ENCODE measurements at regions not wholly inside any gene's neighbourhood (a gene's known extent, or its start where the extent isn't known, plus 50 kb on each side); places are given as distances from the start of the nearest gene placed in this dataset.
"Not testable (repeated sequence)": the region's sequence is repeated elsewhere in the genome, so short reads cannot be mapped to it uniquely, and the experiment has no call there.

DNA sequence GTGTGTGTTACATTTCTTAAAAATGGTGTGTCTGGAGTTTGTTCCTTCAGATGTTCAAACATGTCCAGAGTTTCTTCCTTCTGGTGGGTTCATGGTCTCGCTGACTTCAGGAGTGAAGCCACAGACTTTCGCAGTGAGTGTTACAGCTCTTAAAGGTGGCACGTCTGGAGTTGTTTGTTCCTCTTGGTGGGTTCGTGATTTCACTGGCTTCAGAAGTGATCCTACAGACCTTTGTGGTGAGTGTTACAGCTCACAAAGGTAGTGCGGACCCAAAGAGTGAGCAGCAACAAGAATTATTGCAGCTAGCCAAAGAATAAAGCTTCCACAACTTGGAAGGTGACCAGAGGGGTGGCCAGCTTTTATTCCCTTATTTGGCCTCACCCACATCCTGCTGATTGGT is 183.7 kb downstream of the COPRS start:
- not testable (repeated sequence) for DNase-seq

DNA sequence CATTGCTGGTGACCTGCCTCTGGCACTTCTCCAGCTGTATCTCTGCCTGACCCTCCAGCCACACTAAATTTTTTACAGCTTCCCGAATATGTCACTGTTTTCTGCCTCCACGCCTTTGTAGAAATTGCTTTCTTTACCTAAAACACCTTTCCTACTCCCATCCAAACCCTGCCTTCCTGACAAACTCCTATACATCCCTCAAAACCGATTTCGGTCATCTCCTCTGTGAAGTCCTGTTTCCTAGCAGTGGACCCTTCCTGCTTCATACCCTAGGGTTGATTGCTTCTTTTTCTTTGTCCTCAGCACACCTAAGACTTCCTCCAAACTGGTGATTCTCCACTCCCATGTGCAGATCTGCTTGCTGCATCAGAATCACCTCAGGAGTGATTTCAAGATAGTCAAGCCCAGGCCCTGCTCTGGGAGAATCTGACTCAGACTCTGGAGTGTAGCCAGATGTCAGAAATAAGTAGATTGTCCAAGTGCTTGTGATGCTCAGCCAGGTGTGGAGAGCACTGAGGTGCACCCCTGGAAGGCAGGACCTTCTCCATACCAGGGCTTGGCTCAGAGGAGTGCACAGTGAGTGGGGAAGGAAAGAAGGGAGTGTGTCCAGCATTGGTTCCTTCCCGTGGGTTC is 184.2 kb downstream of the COPRS start:
- DNase-seq, result no peak

DNA sequence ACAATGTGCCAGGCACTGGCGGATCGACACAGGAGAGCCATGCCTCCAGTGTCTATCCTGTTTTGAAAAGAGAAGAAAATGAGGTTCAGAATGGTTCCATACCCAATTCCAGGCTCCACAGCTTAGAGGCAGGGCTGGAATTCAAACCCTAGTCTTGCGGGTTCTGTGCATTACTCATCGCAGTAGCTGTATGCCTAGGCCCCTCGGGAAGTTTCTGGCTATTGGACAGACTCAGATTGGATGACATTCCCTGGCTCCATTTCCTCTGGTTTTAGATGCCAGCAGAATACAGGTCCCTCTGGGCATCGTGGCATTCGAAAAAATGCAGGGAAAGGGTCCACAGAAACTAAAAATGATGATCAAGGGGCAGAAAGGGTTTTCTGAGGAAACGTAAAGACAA is 184.7 kb downstream of the COPRS start:
- DNase-seq, result no peak

DNA sequence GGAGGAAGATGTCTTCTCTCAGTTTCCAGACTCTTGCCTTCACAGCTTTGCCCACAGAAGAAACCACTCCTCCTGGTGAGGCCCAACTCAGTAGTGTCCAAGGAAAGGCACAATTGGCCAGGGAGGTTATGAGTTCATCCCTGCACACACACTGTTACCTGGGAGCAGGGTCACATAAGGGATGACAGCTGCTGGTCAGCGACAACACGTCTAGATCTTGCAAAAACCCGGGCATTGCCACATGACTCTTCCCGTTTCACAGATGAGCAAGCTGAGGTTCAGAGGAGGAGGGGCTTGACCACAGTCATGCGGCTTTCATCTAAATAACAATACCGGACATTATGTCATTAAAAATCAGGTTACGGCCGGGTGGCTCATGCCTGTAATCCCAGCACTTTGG is 186.0 kb downstream of the COPRS start:
- no peak for DNase-seq

DNA sequence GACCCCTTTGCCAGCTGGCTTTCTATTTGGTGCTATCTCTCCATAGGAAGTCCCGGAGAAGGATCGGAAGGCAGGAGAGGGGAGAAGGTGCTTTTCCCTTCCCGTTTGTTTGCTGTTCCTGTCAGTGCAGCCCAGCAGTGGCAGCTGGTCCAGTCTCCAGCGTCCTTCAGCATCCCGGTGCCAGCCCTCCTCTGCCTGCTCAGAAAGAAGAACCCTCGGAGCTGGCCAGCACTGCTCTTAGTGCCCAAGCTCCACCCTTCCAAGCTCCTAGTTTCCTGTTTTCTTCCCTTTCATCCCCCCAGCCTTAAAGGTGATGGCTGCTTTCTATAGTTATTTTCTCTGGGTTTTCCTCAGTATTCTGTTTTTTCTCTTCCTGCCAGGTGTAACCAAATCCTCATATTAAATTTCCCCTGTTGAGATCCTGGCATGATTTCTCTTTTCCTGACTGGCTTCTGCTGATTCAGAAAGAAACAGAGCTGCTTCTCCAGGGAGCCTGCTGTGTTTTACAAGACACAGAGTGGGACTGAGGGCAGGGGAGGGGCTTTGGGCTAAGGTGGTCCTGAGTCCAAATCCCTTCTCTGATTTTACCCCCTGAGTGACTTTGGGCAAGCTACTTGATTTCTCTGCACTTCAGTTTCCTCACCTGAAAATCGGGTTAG is 186.8 kb downstream of the COPRS start:
- DNase-seq, result no peak

DNA sequence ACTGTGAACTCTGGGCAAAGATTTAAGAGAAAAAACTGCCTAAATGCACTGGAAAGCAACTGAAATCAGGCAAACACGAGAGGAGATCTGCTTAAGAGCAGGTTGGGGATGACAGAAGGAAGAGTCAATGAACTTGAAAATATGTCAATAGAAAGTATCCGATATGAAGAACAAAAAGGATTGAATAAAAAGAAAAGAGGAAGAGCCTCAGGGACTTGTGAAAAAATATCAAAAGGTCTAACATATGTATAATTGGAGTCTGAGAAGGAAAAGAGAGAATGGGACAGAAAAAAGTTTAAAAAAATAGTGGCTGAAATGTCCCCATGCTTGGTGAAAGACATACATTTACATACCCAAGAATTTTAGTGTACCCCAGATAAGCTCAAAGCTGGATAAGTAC is 195.5 kb downstream of the COPRS start:
- no peak for DNase-seq

DNA sequence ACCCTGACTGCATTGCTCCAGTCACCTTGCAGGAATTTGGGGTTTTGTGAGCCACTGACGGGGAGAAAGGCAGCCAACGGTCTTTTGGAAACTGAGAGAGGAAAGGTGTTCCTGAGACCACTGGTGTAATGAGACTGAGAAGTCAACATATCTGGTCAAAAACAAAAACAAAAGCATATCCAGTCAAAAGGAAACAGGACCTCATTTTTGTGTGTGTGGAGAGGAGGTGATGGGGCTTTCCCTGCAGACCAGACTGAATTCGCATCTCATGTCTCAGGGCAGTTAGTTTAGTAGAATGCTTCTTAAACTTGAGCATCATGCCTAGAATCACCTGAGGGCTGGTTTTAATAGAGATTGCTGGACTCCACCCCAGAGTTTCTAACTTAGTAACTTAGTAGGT is 198.4 kb downstream of the COPRS start:
- no peak for DNase-seq

DNA sequence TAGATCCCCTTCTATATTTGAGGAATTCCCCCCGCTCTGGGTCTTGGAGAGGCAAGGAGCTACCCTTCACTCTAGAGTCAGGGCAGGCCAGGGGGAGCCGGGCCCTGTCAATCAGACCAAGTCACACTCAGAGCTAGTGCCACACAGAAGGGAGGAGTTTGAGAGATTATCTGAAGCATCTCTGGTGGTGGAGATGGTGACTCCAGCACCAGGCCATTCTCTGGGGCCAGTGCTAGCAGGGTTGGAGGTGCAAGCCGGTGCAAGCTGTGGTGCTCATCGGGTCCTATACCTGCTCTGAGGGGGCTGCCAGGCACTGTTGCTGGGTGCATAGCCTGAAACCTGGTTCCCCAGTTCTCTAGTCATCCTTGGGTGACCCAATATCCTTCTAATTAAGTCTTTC is 201.2 kb downstream of the COPRS start:
- DNase-seq, result no peak

DNA sequence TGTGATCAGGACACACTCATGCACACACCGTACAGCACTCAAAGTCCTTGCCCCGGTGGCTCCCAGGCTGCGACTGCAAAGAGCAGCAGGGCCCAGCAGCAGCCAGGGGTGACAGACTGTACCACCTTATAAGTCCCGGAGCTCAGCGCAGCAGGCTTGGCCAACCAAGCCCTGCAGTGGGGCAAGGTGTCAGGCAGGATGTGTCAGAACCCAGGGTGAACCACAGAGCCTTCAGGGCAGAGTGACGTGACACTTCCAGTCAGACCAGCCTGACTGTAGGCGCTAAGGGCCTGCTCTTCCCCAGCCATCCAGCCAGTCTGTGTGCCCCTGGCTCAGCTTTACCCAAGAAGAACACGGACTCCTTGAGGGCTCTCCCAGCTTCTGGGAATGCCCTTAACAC is 204.1 kb downstream of the COPRS start:
- peak; percentile 48 for DNase-seq

DNA sequence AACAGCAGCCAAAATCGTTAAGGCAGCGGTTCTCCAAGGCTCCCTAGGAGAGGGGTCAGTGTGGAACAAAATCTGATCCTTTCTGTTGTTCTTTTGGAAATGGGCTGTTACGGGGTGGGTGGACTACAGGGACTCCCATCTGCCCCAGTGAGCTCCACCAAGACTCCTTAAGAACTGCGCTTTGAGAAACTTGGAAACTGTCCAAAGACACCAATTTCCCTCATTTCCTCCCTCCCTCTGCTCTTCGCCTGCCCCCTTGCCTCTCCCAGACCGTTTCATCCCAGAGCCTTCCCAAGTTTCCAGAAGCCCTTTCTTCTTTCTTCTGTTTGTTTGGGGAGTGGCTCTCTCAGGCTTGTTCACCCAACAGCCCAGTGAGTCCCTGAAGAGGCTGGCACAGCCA is 205.4 kb downstream of the COPRS start:
- DNase-seq, result no peak

DNA sequence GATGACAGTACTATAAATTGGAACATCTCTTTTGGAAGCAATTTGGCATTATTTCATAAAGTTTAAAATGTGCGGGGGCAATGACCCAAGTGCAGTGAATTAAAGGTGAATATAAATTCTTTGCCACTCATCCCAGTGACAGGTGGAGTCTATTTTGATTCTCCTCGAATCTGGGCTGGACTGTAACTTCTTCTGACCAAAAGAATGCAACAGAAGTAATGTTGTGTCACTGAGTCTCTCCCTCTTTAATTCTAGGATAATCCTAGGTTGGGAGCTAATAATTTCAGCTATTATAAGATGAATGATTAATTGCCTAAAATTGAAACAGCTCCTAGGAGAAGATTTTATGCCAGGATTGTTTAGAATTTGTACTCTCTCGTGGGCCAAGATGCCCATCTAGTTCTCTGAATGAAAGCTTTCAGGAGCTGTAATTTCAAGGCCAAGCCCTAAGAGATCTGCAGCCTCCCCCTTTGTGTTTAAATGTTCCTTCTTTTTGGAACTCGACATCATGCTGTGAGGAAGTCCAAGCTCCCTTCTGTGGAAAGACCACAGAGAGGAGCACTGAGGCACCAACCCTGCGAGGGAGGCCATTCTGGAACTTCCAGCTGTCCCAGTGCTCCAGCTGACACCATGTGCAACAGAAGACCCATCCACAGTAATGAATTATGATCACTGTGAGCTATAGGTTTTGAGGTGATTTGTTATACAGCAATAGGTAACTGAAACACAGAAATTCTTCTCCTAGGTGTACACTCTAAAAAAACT is 208.1 kb downstream of the COPRS start:
- no peak for DNase-seq

DNA sequence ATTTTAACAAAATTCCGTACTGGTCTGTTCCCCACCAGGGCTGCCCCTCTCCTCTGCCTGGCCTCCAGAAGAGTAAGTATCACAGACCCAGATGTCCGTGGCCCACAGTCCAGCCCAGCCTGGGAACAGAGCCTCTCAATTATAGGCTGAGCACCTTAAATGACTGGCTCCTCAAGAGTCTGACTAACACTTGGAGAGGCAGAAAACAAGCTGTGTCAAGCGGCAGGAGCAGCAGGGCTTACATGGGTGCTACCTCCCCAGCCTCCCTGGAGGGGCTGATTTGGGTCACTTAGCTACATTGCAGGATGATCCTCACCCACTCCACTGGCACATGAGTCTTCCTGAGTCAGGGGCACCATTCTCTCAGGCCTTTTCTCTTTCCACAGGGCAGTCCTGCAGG is 209.7 kb downstream of the COPRS start:
- no peak for DNase-seq

DNA sequence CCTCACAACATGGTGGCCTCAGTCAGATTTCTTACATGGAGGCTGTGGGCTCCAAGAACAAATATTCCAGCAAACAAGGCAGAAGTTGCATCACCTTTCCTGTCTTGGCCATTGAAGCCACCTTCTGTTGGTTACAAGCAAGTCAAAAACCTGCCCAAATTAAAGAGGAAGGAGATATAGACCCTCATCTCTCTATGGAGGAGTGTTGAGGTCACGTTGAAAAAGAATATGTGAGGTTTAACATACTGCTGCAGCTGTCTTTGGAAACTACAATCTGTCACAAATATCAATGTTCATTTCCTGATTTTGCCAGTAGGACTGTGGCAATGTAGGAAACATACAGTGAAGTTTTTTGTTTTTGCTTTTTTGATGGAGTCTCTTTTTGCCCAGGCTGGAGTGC is 211.4 kb downstream of the COPRS start:
- DNase-seq, result no peak

DNA sequence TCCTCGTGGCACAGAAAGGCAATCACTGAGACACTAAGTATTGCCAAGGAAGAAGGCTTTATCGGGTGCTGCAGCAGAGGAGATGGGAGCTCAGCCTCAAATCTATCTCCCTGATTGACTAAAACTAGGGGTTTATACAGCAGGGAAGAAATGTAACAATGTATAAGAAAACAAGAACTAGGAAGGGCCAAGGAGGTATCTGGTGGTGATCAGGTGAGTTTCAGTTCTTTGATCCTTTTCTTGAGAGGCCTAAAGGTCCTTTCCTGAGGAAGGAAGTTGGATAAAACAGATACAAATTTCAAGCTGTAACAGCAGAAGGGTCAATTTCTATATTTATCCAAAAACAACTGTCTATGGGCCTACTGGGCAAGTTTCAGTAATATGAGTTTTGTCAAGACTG is 212.4 kb downstream of the COPRS start:
- no peak for DNase-seq

DNA sequence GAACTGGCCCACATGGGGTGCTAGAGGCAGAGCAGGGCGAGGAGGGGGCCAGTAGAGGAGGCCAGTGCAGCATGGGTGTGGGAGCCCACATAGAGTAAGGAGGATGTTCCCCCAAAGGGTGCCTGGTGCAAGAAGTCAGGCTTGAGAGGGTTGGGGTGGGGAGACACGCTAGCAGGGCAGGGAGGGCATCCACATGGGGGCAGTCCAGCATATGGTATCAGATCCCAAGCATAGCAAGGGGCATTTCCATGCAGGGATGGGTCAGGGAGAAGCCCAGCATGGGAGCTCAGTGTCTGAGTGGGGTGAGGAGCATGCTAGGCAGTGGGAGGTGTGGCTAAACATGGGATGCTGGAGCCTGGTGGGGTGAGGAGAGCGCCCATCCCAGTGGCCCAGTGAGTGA is 213.7 kb downstream of the COPRS start:
- DNase-seq, result no peak

DNA sequence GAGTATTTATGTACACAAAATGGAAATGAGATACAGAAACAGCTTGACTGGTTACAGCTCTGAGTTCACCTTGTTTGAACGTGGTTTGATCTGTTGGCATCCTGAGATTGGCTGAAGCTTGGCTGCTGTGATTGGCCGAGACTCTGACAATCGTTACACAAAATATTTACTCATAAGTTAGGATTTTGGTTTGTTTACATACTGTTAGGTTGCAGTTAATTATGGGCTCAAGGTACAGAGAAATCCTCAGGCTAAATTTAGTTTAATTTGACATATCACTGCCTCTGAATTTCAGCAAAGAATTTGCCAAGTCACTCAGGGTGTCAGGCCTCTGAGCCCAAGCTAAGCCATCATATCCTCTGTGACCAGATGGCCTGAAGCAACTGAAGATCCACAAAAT is 227.3 kb downstream of the COPRS start:
- no peak for DNase-seq

DNA sequence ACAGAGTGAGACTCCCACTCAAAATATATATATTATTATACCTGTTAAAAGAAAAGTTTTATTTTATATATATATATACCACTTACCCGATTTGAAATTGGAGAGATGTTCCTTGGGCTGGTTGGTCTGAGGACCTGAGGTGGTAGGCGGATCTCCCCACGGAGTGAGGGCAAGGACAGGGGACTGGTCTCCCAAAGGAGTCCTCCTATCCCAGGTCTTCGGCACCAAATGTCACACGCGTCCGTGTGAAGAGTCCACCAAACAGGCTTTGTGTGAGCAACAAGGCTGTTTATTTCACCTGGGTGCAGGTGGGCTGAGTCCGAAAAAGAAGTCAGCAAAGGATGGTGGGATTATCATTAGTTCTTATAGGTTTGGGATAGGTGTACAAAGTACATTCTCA is 228.2 kb downstream of the COPRS start:
- DNase-seq, result not testable (repeated sequence)

DNA sequence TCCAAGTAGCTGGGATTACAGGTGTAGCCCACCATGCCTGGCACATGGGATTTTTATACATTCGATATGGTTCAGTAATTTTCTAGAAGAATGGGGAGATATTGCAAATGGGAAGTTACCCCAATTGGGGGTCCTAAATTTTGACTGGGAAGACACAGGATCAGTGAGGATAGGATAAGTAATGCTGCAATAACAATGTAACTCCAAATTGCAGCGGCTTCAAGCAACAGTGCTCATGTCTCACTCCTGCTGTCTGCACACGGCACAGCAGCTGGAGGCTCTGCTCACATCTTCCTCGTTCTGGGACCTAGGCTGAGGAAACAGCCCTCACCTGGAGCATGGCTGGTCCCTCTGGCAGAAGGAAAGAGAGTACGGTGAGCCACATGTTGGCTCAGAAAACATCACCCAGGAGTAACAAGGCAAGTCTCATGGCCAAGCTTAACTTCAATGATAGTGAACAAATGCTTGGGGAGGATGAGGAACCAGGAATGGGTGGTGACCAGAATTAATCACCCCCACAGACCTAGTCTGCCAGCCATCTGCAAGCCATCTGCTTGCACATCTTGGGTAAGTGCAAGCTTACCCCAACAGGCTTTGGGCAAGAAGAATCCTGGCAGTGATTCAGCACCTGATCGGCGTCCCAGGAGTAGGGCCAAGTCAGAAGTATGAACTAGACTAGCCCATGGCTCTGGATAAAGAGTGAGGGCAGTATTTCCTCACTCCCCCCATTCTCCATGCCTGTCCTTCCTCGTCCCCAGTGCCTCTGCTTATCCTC is 229.2 kb downstream of the COPRS start:
- DNase-seq, result no peak

DNA sequence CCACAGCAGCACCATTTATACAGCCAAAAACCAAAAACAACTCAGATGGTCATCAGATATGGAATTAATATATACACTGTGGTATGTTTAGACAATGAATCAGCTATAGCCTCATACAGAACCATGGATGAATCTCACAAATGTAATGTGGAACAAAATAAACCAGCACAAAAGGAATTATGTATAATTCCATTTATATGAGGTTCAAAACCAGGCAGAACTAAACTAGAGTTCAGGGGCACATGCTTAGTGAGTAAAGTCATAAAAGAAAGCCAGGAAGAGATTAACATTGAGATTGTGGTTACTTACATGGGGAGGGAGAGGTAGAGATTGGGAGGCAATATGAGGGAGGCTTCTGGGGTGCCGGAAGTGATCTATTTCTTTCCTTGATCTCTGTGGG is 231.1 kb downstream of the COPRS start:
- DNase-seq, result no peak

DNA sequence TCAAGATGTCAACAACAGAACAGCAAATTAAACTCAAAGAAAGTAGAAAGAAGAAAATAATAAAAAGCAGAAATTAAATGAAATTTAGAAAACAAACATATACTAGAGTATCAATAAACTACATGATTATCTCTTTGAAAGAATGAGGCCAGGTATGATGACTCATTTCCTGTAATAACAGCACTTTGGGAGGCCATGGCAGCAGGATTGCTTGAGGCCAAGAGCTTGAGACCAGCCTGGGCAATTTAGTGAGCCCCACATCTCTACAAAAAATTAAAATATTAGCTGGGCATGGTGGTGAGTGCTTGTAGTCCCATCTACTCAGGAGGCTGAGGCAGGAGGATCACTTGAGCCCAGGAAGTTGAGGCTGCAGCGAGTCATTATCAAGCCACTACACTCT is 232.5 kb downstream of the RAB11FIP4 start:
- no peak for DNase-seq

DNA sequence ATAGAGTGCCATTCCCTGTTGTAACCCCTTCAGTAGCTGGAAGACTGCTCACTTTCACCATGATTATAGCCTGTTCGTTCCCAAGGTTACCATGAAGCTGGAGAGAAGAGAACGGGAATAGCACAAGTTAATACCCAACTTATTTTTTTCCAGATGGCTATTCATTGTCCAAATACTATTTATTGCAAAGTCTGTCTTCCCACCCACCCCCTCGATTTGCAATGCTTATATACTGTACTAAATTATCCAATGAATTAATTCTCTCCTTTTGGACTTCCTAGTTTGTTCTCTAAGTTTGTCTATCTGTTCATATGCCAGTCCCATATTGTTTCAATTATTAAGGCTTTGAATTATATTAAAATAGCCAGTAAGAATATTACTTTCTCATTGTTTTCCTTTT is 231.0 kb downstream of the RAB11FIP4 start:
- DNase-seq, result no peak

DNA sequence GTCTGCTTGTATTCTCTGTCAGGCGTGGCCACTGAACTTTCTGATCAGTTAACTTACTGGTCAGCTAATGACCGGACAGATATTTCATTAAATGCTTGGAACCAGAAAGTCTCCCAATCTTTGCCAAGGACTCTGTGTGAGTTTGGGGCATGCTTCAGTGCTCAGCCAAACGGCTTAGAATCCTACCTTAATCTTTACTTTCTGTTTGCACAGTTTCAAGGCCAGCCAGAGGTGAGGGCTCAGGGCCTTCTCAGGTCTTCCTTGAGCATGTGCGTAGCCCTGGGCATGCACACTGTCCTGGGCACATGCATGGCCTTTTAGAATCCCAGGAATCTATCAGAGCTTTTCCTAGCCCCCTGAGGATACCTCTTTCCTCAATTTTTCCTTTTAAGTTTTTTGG is 230.1 kb downstream of the RAB11FIP4 start:
- no peak for DNase-seq

DNA sequence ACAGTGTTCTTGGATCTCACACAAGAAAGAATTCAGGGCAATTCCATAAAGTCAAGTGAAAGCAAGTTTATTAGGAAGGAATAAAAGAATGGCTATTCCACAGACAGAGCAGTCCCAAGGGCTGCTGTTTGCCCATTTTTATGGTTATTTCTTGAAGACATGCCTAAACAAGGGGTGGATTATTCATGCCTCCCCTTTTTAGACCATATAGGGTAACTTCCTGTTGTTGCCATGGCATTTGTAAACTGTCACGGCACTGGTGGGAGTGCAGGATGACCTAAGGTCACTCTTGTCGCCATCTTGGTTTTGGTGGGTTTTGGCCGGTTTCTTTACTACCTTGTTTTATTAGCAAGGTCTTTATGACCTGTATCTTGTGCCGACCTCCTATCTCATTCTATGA is 219.6 kb downstream of the RAB11FIP4 start:
- DNase-seq, result not testable (repeated sequence)
